Stimulated activated CD8-positive, alpha-beta memory T cell treated with anti-CD3 and anti-CD28 coated beads, Interleukin-2, amount 100 ng/mL, for 48 hours (primary cell): ENCODE measurements at regions not wholly inside any gene's neighbourhood (a gene's known extent, or its start where the extent isn't known, plus 50 kb on each side); places are given as distances from the start of the nearest gene placed in this dataset.
A peak's percentile ranks its signal among the peaks of the same experiment; 100 is the strongest.
"Not testable (repeated sequence)": the region's sequence is repeated elsewhere in the genome, so short reads cannot be mapped to it uniquely, and the experiment has no call there.

Experiments
- DNase-seq, 2 donors: peaks; one replicate each; pipeline ENCODE4 v3.0.0-alpha.2; 2020; ENCODE audit warnings: low read depth in 2 of 2

DNA sequence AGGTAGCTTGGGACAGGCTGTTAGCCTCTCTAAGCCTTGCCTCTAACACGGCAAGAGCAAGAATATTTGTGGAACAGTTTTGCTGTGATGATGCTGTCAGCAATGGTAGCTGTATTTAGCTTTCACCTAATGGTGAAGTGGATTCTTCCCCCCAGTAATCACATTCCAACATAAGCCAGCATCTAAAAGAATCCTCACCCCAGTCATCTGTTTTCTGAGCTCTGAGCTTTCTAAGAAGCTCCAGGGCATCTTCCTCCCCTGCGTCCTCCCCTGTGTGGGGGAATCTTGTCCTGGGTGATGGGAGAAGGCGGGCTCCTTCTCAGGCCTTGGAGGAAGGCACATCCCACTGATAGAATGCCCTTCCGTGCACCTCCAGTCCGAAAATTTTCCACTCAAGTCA, 367.6 kb downstream of the BRD1 start:
- no peak for DNase-seq

- DNase-seq: no peak
These were observed 369.0 kb downstream of the BRD1 start for GRCh38 chr22:49458708-49459099.

DNA sequence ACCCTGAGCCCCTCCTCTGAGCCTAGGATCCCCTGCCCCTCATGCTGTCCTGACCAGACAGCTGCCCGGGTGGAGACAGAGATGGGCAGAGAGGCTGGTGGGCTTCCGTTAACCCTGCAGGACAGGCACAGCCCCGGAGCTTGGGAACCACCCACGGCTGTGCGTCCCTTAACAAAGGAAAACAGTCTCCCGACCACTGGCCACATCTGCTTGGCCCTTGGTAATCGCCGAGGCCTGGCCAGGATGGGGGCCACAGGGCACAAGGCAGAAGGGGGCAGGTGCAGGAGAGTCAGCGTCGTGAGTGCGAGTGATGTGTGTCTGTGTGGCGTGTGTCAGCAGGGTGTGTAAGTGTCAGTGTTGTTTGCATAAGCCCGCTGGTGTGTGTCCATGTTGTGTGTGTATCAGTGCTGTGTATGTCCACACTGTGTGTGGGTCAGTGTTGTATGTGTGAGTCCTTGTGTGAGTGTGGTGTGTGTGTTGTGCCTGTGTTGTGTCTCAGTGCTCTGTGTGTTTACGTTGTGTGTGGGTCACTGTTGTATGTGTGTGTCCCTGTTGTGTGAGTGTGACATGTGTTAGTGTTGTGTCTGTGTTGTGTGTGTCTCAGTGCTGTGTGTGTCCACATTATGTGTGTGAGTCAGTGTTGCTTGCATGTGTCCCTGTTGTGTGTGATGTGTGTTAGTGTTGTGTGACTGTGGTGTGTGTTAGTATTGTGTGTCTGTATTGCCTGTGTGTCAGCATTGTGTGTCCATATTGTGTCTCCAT, 369.5 kb downstream of the BRD1 start:
- no peak for DNase-seq

DNA sequence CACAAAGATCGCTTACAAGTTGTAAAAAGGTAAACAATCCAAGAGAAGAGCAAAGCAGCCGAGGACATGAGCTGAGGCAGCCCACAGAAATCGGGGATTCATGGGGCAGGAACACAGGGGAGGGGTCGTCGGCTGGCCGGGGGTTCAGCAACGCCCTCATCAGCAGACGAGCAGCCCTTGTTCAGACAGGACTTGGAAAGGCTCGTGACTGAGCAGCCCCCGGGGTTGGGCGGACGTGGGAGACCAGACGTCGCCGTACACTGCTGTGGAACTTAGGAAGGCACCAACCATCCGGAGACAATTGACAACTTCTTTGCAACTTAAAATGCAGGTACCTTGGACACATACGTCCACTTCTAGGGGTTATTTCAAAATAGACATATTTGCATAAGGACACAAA, 370.5 kb downstream of the BRD1 start:
- DNase-seq: no peak

DNA sequence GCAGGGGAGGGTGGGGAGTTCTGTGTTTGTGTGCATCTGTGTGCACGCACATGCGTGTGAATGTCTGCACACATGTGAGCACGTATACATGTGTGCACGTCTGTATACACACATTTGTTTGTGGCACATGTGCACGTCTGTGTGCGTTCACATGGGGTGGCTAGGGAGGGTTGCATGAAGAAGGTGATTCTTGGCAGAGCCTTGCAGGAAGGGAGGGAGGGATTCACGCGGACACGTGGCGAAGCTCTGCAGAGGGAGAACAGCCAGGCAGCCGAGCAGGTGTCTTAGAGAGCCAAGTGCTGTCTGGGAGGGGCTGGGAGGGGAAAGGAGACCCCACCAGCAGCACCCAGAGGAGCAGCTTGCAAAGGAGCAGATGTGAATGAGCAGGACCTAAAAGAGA, 372.1 kb downstream of the BRD1 start:
- DNase-seq: no peak

GRCh38 chr22:49454726-49455125, 372.9 kb downstream of the BRD1 start:
- no peak for DNase-seq

- DNase-seq: no peak
These were observed 373.9 kb downstream of the BRD1 start for GRCh38 chr22:49453771-49454170.

- not testable (repeated sequence) for DNase-seq
These were observed 374.7 kb downstream of the BRD1 start for GRCh38 chr22:49453019-49453418.

GRCh38 chr22:49452362-49452946, 375.2 kb downstream of the BRD1 start:
- DNase-seq: no peak

DNA sequence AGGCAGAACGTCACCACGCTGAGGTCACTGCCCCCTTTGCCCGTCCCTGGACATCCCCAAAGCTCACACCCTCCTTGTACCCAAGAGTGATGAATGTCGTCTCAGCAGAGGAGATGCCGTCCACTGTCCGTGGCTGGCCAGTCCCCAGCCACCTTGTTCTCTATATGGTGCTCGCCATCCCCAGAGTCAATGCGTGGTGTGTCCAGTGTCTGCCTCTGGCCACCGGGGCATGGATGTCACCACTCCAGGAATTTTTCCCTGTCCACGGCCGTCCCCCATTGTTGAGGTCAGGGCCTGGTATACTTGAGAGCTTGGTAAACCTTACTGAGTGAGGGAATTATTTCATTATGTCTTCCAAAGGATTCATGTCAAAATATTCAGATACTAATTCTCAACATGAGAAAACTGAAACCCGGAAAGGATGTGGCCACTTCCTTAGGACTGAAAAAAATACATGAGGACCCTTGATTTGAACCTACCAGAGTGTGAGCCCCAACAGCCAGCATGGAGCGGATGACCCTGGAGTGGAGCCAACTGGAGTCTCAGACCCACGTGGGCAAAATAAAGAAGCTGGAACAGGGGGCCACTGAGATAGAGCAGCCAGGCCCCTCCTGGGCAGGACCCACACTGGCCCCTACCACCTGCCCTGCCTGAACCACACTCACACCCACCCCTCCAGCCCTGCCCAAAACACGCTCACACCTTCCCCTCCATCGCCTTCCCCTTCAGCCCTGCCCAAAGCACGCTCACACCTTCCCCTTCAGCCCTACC, 376.4 kb downstream of the BRD1 start:
- DNase-seq: no peak

GRCh38 chr22:49450498-49450897, 377.2 kb downstream of the BRD1 start:
- no peak for DNase-seq

DNA sequence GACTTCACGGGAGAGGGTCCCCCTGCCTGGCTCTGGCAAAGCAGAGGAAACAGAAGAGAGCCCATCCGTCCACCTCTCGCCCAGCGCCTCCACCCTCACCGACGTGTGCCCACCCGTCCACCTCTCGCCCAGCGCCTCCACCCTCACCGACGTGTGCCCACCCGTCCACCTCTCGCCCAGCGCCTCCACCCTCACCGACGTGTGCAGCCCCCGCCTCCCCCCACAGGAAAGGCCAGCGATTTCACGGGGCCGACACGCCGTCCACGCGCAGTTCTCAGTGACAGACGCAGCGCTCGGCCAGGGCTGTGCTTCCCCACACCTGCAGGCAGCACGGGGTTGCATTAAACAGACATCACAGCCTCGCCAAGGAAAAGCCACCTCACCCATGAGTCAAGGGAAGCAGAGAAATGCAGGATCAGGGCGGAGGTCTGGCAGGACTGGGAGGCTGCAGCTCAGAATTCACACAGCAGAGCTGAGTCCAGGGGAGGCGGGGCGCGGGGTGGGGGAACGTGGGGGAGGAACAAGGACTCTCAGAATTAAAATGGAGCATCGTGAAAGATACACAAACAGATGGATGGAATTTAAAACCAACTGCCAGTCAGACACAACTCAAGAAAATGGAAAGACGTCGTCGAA, 377.7 kb downstream of the BRD1 start:
- DNase-seq: no peak

DNA sequence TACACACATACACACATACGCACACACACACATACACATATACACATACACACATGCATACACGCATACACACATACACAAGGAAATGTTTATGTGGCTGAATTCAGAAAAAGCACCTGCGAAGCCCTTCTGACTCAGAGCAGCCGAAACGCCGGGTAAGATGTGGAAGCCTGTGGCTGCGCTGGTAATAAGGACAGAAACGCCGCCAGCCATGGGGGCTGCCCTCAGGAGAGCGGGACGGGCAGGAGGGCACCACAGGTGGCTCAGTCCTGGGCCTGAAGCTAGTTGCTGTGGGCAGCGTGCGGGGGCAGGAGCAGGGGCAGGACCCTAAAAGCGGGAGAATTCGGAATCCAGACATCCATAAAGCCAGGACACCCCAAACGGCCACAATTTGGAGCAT, 378.3 kb downstream of the BRD1 start:
- no peak for DNase-seq

DNA sequence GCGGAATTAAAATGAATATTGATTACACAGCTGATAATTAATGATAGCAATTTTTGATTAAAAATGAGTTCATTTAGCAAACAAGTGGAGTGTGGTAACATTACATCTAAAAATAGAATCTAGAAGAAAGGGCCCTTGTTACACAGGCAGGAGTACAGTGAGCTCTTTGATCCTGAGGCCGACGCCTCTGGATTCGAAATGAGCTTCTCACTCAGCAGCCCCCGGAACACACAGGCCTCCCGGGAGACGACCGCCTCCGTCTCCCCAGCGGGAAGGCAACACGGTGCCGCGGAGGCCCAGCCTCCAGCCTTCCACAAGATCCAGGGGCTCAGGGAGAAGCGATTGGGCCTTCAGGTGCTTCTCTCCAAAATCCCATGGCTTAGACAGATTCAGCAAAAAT, 379.1 kb downstream of the BRD1 start:
- no peak for DNase-seq

DNA sequence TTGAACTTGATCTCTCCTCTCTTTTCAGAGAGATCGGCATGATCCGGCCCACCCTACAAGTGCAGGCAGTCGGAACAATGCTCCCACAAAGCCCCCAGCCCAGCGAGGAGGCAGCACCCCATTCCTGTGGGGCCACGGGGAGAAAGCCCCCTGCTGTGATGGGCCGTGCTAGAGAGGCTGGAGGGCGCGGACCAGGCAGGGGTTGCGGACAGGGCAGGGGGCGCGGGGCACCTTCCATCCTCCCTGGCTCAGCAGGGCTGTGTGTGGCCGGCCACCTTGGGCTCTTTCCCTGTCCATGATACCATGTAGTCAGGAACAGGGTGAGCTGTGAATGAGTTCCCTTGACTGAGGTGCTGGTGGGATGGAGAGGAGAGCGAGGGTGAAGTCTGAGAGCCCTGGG, 379.8 kb downstream of the BRD1 start:
- DNase-seq: no peak

GRCh38 chr22:49446759-49447710, 380.6 kb downstream of the BRD1 start:
- DNase-seq: peak; percentile 6 to 8

DNA sequence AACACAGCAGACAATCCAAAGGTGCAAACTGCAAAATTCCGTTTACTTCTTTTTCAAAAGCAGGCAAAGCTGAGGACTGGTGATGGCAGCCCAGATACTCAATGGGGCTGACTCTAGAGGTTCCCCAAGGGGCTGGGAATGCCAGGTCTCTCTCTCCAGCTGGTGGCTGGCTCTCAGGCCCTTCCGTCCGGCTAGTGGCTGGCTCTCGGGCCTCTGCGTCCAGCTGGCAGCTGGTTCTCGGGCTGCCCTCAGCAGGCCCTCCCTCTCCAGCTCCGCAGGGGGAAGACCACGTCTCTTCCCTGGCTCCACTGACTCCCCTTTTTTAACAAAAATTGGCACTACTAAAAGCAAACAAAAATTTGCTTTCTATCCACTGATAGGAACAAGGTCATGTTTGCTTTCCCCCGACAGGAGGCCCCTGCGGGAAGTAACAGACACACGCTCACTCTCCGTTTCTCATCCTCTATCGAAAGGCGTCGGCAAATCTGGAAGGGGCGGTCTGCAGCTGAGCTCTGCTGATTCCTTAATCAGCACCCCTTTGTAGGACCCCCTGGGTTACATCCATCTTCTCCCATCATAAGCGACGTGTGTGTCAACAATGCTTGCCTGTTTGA, 381.4 kb downstream of the BRD1 start:
- no peak for DNase-seq

DNA sequence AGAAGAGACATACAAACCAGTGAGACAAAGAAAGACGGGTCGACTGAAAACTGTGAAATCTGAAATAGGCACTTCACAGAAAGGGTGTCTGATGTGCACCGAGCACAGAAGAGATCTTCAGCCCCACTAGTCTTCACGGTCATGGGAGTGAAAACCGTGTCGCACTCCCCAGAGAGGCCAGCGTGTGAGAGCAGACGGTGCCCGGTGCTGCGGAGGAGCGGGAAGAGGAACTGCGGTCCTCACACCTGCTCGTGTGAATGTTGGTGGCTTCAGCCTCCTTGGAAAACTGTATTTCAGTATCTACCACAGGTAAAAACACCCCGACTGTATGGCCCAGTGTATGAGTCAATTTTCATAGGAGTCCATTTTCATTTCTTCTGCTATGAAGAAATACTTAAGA, 382.9 kb downstream of the BRD1 start:
- DNase-seq: no peak

GRCh38 chr22:49440931-49441330, 386.7 kb downstream of the BRD1 start:
- no peak for DNase-seq

DNA sequence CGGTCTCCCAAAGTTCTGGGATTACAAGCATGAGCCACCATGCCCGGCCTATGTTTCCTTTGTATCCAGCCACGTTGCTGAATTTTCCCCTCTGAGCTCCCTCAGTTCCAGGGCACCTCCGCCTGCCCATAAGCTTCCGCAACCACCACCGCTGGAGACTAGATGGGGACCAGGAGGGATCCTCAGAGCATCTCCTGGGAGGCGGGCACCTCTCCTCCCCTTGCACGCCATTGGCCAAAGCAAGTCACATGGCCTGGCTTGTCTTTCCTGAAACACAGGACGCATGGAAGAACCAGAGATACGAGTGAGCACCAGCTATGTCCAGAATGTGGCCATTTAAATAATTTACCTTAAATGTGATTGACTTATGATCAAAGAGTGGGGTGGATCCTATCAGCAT, 388.3 kb downstream of the BRD1 start:
- no peak for DNase-seq

DNA sequence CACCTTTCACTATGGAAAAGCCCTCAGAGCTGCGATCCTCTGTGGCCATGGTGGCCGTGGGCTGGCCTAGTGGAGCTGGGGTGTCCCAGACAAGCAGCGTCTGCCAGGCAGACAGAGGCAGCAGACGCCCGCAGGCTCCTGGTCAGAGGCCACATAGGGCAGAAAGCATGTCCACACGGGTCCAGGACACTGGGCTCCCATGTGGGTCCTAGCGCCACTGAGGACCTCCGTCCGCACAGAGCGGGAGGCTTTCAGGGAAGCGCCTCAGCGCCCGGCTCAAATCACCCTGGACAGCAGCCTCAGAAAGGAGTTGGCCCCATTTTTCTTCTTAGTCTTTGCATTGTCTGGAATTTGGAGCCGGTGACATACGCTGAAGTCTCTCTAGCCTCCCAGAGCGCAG, 389.7 kb downstream of the BRD1 start:
- no peak for DNase-seq
